HCT116 (cell line): ENCODE measurements at regions not wholly inside any gene's neighbourhood (a gene's known extent, or its start where the extent isn't known, plus 50 kb on each side); places are given as distances from the start of the nearest gene placed in this dataset.

Experiments used
- CEBPB ChIP-seq: IDR thresholded peaks from 2 replicates; pipeline ENCODE4 v1.6.1; 2012; ENCODE audit warnings: low read depth
- EGR1 ChIP-seq: IDR thresholded peaks from 2 replicates; pipeline ENCODE4 v1.6.1; 2012; ENCODE audit warnings: low read depth
- EZH2 ChIP-seq: fragments of 200-600 bp; sonication (generic); IDR thresholded peaks from 2 replicates; pipeline ENCODE4 v1.6.1; 2017; ENCODE audit warnings: antibody characterized with exemption, mixed run types
- FOSL1 ChIP-seq: IDR thresholded peaks from 2 replicates; pipeline ENCODE4 v1.6.1; 2012; ENCODE audit warnings: low read depth
- POLR2A ChIP-seq: IDR thresholded peaks from 2 replicates; pipeline ENCODE4 v1.7.0; 2011; ENCODE audit warnings: borderline replicate concordance; ENCODE audit not compliant: insufficient read depth, insufficient read length; ENCODE audit errors: extremely low read depth
- RAD21 ChIP-seq: IDR thresholded peaks from 2 replicates; pipeline ENCODE4 v1.6.1; 2012; ENCODE audit warnings: low read depth, mild to moderate bottlenecking
- REST ChIP-seq: IDR thresholded peaks from 2 replicates; pipeline ENCODE4 v1.6.1; 2012; ENCODE audit warnings: low read depth
- SIN3A ChIP-seq: IDR thresholded peaks from 2 replicates; pipeline ENCODE4 v1.6.1; 2012; ENCODE audit warnings: low read depth
- SP1 ChIP-seq: IDR thresholded peaks from 2 replicates; pipeline ENCODE4 v1.6.1; 2012; ENCODE audit warnings: low read depth
- TF ChIP-seq, protein P1 (sequence below), 3 experiments: fragments of 200-600 bp in 1 of 3; sonication (generic) in 1 of 3; IDR thresholded peaks in 2 of 3; conservative IDR thresholded peaks in 1 of 3; 2 replicates each; pipeline ENCODE4 v1.5.1; 2012 to 2017; ENCODE audit warnings: low read depth in 2 of 3, low read length in 2 of 3, antibody characterized with exemption in 1 of 3, borderline replicate concordance in 1 of 3, control low read depth in 1 of 3, mild to moderate bottlenecking in 1 of 3, mixed read lengths in 1 of 3, mixed run types in 1 of 3, moderate library complexity in 1 of 3; ENCODE audit not compliant: insufficient read depth in 1 of 3
- TF ChIP-seq, protein P2 (sequence below): IDR thresholded peaks from 2 replicates; pipeline ENCODE4 v1.6.1; 2012

- TF ChIP-seq REST (no peak), FOSL1 (no peak), SP1 (no peak), SIN3A (no peak), POLR2A (no peak), RAD21 (no peak), CEBPB (no peak), EZH2 (no peak), EGR1 (no peak)
- TF ChIP-seq, protein P1, sequence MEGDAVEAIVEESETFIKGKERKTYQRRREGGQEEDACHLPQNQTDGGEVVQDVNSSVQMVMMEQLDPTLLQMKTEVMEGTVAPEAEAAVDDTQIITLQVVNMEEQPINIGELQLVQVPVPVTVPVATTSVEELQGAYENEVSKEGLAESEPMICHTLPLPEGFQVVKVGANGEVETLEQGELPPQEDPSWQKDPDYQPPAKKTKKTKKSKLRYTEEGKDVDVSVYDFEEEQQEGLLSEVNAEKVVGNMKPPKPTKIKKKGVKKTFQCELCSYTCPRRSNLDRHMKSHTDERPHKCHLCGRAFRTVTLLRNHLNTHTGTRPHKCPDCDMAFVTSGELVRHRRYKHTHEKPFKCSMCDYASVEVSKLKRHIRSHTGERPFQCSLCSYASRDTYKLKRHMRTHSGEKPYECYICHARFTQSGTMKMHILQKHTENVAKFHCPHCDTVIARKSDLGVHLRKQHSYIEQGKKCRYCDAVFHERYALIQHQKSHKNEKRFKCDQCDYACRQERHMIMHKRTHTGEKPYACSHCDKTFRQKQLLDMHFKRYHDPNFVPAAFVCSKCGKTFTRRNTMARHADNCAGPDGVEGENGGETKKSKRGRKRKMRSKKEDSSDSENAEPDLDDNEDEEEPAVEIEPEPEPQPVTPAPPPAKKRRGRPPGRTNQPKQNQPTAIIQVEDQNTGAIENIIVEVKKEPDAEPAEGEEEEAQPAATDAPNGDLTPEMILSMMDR (IDR thresholded peaks at IDR 0.05 in 2 of 3, conservative IDR thresholded peaks at IDR 0.05 in 1 of 3; ENCODE audit: borderline replicate concordance in 1 of 3, insufficient read depth in 1 of 3, low read depth in 2 of 3, low read length in 2 of 3) = no peak
- TF ChIP-seq, protein P2, sequence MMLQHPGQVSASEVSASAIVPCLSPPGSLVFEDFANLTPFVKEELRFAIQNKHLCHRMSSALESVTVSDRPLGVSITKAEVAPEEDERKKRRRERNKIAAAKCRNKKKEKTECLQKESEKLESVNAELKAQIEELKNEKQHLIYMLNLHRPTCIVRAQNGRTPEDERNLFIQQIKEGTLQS = no peak
These were observed 88.5 kb upstream of the HNF1B start for GRCh38 chr17:37833237-37833859.
